Tibial artery (tissue), 4 donors: ENCODE measurements at regions not wholly inside any gene's neighbourhood (a gene's known extent, or its start where the extent isn't known, plus 50 kb on each side); places are given as distances from the start of the nearest gene placed in this dataset.

Experiments
- DNase-seq, 2 donors: peaks; one replicate each; pipeline ENCODE4 v3.0.0-alpha.2; 2019
- H3K27ac ChIP-seq, 2 donors: fragments of 200-600 bp; sonication (generic) in 1 of 2; 1 replicate in 1 of 2; 2 replicates in 1 of 2; pipeline ENCODE4 v1.5.1; 2018 to 2019; ENCODE audit warnings: mild to moderate bottlenecking in 1 of 2
- H3K27me3 ChIP-seq, 2 donors: fragments of 200-600 bp; sonication (generic) in 1 of 2; one replicate each; pipeline versions ENCODE4 v1.5.1 to v1.6.0; 2016 to 2019
- H3K36me3 ChIP-seq, 3 donors: fragments of 200-600 bp; sonication (generic) in 2 of 3; one replicate each; pipeline ENCODE4 v1.5.1; 2016 to 2019; ENCODE audit warnings: mild to moderate bottlenecking in 2 of 3
- H3K4me1 ChIP-seq, 4 donors: fragments of 200-600 bp; sonication (generic) in 2 of 4; 1 replicate in 3 of 4; 2 replicates in 1 of 4; pipeline ENCODE4 v1.5.1; 2016 to 2019
- H3K4me3 ChIP-seq, 2 donors: fragments of 200-600 bp; sonication (generic) in 1 of 2; 1 replicate in 1 of 2; 2 replicates in 1 of 2; pipeline ENCODE4 v1.5.1; 2018 to 2019; ENCODE audit warnings: mild to moderate bottlenecking in 2 of 2
- H3K9me3 ChIP-seq, 3 donors: fragments of 200-600 bp; sonication (generic) in 1 of 3; one replicate each; pipeline ENCODE4 v1.5.1; 2016 to 2019
- intact Hi-C: fragments of 100-400 bp; cut with DNase I; formaldehyde crosslinking; loops from one replicate; pipeline ENCODE4 v1.15.0; 2023; ENCODE audit warnings: low total_unique reads
- TF ChIP-seq, protein P1 (sequence below), 2 experiments: fragments of 200-600 bp in 1 of 2; fragments of 450-650 bp in 1 of 2; IDR thresholded peaks; one replicate each; pipeline ENCODE4 v1.5.1; 2017 to 2019; ENCODE audit warnings: antibody characterized with exemption in 2 of 2, mild to moderate bottlenecking in 1 of 2, moderate library complexity in 1 of 2

DNA sequence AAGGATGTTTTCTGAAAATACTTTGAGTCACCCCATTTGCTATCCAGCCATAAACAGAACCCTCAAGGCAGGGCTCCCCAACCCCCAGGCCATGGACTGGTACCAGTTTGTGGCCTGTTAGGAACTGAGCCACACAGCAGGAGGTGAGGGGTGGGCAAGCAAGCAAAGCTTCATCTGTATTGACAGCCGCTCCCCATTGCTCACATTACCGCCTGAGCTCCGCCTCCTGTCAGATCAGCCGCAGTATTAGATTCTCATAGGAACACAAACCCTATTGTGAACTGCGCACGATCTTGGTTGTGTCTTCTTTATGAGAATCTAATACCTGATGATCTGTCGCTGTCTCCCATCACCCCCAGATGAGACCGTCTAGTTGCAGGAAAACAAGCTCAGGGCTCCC lies 543.8 kb downstream of the CBLN4 start:
- H3K4me1 ChIP-seq, result no peaks in the 10 kb centered on the region
- intact Hi-C loops, result no loop called here
- TF ChIP-seq, protein P1, sequence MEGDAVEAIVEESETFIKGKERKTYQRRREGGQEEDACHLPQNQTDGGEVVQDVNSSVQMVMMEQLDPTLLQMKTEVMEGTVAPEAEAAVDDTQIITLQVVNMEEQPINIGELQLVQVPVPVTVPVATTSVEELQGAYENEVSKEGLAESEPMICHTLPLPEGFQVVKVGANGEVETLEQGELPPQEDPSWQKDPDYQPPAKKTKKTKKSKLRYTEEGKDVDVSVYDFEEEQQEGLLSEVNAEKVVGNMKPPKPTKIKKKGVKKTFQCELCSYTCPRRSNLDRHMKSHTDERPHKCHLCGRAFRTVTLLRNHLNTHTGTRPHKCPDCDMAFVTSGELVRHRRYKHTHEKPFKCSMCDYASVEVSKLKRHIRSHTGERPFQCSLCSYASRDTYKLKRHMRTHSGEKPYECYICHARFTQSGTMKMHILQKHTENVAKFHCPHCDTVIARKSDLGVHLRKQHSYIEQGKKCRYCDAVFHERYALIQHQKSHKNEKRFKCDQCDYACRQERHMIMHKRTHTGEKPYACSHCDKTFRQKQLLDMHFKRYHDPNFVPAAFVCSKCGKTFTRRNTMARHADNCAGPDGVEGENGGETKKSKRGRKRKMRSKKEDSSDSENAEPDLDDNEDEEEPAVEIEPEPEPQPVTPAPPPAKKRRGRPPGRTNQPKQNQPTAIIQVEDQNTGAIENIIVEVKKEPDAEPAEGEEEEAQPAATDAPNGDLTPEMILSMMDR (IDR thresholded peaks at IDR 0.05), result no peak
- DNase-seq, result no peak
- H3K4me3 ChIP-seq, result no peak overlapping the region
- no peaks in the 10 kb centered on the region for H3K9me3 ChIP-seq
- no peaks in the 10 kb centered on the region for H3K27me3 ChIP-seq
- H3K36me3 ChIP-seq, result no peaks in the 10 kb centered on the region
- no peak overlapping the region for H3K27ac ChIP-seq

DNA sequence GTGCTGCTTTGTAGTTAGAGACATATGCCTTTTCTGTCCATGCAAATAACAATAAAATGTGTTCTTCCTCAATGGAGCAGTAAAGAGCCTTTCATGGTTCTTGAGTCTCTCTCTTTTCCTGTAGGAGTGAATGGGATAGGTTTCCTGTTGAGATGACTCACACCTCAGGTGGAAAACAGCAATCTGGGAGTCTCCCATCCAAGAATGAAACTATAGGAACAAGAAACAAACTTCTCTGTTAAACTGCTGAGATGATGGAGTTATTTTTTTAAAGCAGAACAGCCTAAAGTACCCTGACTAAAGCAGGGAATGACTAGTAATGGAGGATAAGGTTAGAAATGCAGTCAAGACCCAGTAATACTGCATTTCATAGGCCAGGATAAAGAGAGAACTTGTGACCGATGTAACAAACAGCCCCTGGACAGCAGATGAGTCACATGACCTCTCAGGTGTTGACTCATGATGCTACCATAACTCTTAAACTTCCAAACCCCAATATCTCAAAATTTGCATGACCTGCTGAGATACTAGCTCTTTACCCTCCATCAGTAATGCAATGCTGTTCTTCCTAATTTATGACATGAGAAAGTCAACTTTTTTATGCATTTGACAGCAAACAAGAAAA lies 548.9 kb downstream of the CBLN4 start:
- intact Hi-C loops, result no loop called here
- no peaks in the 10 kb centered on the region for H3K36me3 ChIP-seq
- TF ChIP-seq, protein P1 (IDR thresholded peaks at IDR 0.05), result no peak
- no peak overlapping the region for H3K27ac ChIP-seq
- DNase-seq, result no peak
- H3K9me3 ChIP-seq, result no peaks in the 10 kb centered on the region
- H3K4me1 ChIP-seq, result no peaks in the 10 kb centered on the region
- no peak overlapping the region for H3K4me3 ChIP-seq
- no peaks in the 10 kb centered on the region for H3K27me3 ChIP-seq

DNA sequence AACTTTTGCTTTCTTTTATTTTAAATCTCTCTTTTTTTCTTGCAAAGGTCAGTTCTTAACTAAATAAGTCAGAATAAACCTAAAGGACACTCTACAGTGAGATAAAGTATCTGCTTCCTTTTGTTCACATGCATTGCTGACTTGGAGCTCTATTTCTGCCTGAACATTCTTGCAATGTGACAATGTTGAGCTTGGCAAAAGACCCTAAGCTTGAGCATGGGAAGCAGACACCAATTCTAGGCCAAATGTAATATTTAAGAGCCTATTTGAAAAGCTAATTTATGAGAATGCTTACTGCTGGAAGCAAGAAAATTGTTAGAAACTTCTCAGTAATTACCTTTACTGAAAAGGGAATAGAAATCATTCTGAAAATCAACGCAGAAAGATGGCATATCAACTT lies 556.2 kb downstream of the CBLN4 start:
- intact Hi-C loops, result no loop called here
- no peaks in the 10 kb centered on the region for H3K27me3 ChIP-seq
- TF ChIP-seq, protein P1 (IDR thresholded peaks at IDR 0.05), result no peak
- no peaks in the 10 kb centered on the region for H3K9me3 ChIP-seq
- peaks cover 0 to 32% (median 13%) of the 10 kb centered on the region in 4 donors for H3K4me1 ChIP-seq
- DNase-seq, result no peak
- no peak overlapping the region for H3K4me3 ChIP-seq
- H3K27ac ChIP-seq, result no peak overlapping the region
- H3K36me3 ChIP-seq, result no peaks in the 10 kb centered on the region

DNA sequence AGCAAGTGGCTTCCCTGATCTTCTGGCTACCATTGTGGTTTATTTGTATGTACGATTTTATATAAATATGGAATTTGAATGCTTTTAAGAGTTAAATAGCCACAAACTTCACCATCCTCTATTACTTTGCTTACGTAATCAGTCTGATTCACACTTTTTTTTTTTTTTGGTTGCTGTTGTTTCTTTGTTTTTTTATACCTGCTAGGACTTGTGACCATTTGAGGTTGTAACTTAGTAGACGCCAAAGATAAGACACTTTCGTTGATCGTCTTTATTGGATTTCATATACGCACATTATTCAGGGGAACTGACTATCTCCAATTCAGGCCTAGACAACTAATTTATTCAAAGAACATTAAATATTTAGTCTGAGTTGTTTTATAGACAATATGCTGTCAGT lies 559.0 kb downstream of the CBLN4 start:
- TF ChIP-seq, protein P1 (IDR thresholded peaks at IDR 0.05), result no peak
- no peak for DNase-seq
- no peaks in the 10 kb centered on the region for H3K36me3 ChIP-seq
- no peak overlapping the region for H3K4me3 ChIP-seq
- H3K4me1 ChIP-seq, result peaks cover 0 to 32% (median 13%) of the 10 kb centered on the region in 4 donors
- intact Hi-C loops, result no loop called here
- H3K27ac ChIP-seq, result no peak overlapping the region
- no peaks in the 10 kb centered on the region for H3K27me3 ChIP-seq
- H3K9me3 ChIP-seq, result no peaks in the 10 kb centered on the region

DNA sequence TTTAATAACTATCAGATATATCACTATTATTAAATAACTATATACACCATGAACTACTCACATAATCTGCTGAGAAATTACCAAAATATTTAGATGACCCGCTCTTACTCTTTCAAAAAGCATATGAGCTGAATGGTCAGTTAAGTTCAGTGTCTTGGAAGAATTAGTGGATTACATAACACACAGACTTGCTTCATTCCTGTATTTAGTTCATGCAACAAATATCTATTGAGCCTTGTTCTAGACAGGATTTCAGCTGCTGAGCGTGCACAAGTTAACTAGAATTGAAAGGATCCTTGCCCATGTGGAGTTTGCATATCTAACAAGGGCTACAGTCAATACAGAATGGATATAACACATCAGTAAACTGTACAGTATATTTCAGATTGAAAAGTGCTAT lies 566.2 kb downstream of the CBLN4 start:
- TF ChIP-seq, protein P1 (IDR thresholded peaks at IDR 0.05), result no peak
- no peaks in the 10 kb centered on the region for H3K27me3 ChIP-seq
- no peaks in the 10 kb centered on the region for H3K9me3 ChIP-seq
- peaks cover 0 to 6% (median 1%) of the 10 kb centered on the region in 4 donors for H3K4me1 ChIP-seq
- intact Hi-C loops, result no loop called here
- no peaks in the 10 kb centered on the region for H3K36me3 ChIP-seq
- H3K27ac ChIP-seq, result no peak overlapping the region
- no peak overlapping the region for H3K4me3 ChIP-seq
- DNase-seq, result no peak
